GM19193 (cell line): ENCODE measurements at regions not wholly inside any gene's neighbourhood (a gene's known extent, or its start where the extent isn't known, plus 50 kb on each side); places are given as distances from the start of the nearest gene placed in this dataset.

Source experiments
- POLR2A ChIP-seq: IDR thresholded peaks from 4 replicates; pipeline ENCODE4 v1.6.1; 2011; ENCODE audit not compliant: insufficient read depth, insufficient read length; ENCODE audit errors: extremely low read depth

GRCh38 chr3:159629329-159630084 is 359.1 kb upstream of the IL12A start:
- no peak for TF ChIP-seq POLR2A

GRCh38 chr3:159631226-159631625 is 357.4 kb upstream of the IL12A start:
- no peak for TF ChIP-seq POLR2A

- no peak for TF ChIP-seq POLR2A
These were observed 356.5 kb upstream of the IL12A start for GRCh38 chr3:159632128-159632527.

- no peak for TF ChIP-seq POLR2A
These were observed 355.8 kb upstream of the IL12A start for GRCh38 chr3:159632851-159633250.

- no peak for TF ChIP-seq POLR2A
These were observed 354.2 kb upstream of the IL12A start for GRCh38 chr3:159634483-159634882.

- no peak for TF ChIP-seq POLR2A
These were observed 353.5 kb upstream of the IL12A start for GRCh38 chr3:159635047-159635641.

GRCh38 chr3:159637883-159638542 is 350.6 kb upstream of the IL12A start:
- no peak for TF ChIP-seq POLR2A

- TF ChIP-seq POLR2A, result no peak
These were observed 348.4 kb upstream of the IL12A start for GRCh38 chr3:159640225-159640624.

GRCh38 chr3:159643406-159643805 is 345.2 kb upstream of the IL12A start:
- TF ChIP-seq POLR2A, result no peak

- TF ChIP-seq POLR2A, result no peak
These were observed 342.8 kb upstream of the IL12A start for GRCh38 chr3:159645874-159646273.

- TF ChIP-seq POLR2A, result no peak
These were observed 338.7 kb upstream of the IL12A start for GRCh38 chr3:159649951-159650350.

GRCh38 chr3:159650726-159651125 is 337.9 kb upstream of the IL12A start:
- TF ChIP-seq POLR2A, result no peak

- TF ChIP-seq POLR2A, result no peak
These were observed 336.2 kb upstream of the IL12A start for GRCh38 chr3:159652452-159652851.

GRCh38 chr3:159654183-159655134 is 334.2 kb upstream of the IL12A start:
- TF ChIP-seq POLR2A, result no peak

GRCh38 chr3:159655202-159655601 is 333.4 kb upstream of the IL12A start:
- no peak for TF ChIP-seq POLR2A
